HEK293 (cell line): ENCODE measurements at regions not wholly inside any gene's neighbourhood (a gene's known extent, or its start where the extent isn't known, plus 50 kb on each side); places are given as distances from the start of the nearest gene placed in this dataset.

ENCODE experiments used
- CTCF ChIA-PET: fragments of 350-600 bp; formaldehyde crosslinking; extraction: SDS; loops from one replicate; lab custom pipeline; 2021; ENCODE audit warnings: antibody characterized with exemption; lab: Yijun Ruan, JAX
- POLR2A ChIA-PET: fragments of 300-600 bp; formaldehyde crosslinking; extraction: SDS; loops from one replicate; lab custom pipeline; 2020; ENCODE audit warnings: antibody characterized with exemption, inconsistent platforms; lab: Yijun Ruan, JAX
- H3K27ac ChIP-seq: fragments of 200-500 bp; sonication (Bioruptor generic); 2 replicates; pipeline ENCODE4 v1.5.1; 2014; ENCODE audit warnings: low read depth, low read length, control low read depth, inconsistent platforms; ENCODE audit errors: extremely low read depth
- H3K36me3 ChIP-seq, 2 experiments: fragments of 200-500 bp in 1 of 2; sonication (Bioruptor generic) in 1 of 2; 1 replicate in 1 of 2; 2 replicates in 1 of 2; pipeline ENCODE4 v1.5.1; 2014 to 2017; ENCODE audit warnings: inconsistent platforms in 2 of 2, low read length in 2 of 2; ENCODE audit not compliant: control insufficient read depth in 2 of 2, insufficient read depth in 1 of 2
- H3K4me1 ChIP-seq: fragments of 200-500 bp; sonication (Bioruptor generic); 2 replicates; pipeline ENCODE4 v1.5.1; 2014; ENCODE audit warnings: mild to moderate bottlenecking, low read length, inconsistent platforms; ENCODE audit not compliant: control insufficient read depth, insufficient read depth
- H3K4me3 ChIP-seq: 2 replicates; pipeline ENCODE4 v1.5.1; 2011; ENCODE audit warnings: low read depth, mild to moderate bottlenecking, control low read depth, low read length, moderate library complexity
- H3K9me3 ChIP-seq: fragments of 200-500 bp; sonication (Bioruptor generic); 2 replicates; pipeline ENCODE4 v1.5.1; 2014; ENCODE audit warnings: low read depth, low read length, inconsistent platforms; ENCODE audit not compliant: control insufficient read depth, insufficient read depth
- EGR2 ChIP-seq: fragments of 450-650 bp; formaldehyde crosslinking; IDR thresholded peaks from 2 replicates; pipeline ENCODE4 v1.5.1; 2016; ENCODE audit warnings: low read depth, missing biosample characterization, missing genetic modification characterization
- HIC1 ChIP-seq: fragments of 450-650 bp; formaldehyde crosslinking; IDR thresholded peaks from 2 replicates; pipeline ENCODE4 v1.5.1; 2016; ENCODE audit warnings: missing biosample characterization, missing genetic modification characterization
- HOXA7 ChIP-seq: sonication (generic); formaldehyde crosslinking; IDR thresholded peaks from 2 replicates; pipeline ENCODE4 v1.8.1; 2022; ENCODE audit warnings: missing genetic modification reagents, borderline replicate concordance
- RBAK ChIP-seq: fragments of 450-650 bp; formaldehyde crosslinking; IDR thresholded peaks from 2 replicates; pipeline ENCODE4 v1.5.1; 2016; ENCODE audit warnings: missing biosample characterization, missing genetic modification characterization
- ZBTB6 ChIP-seq: fragments of 450-650 bp; formaldehyde crosslinking; IDR thresholded peaks from 2 replicates; pipeline ENCODE4 v1.5.1; 2017; ENCODE audit warnings: missing biosample characterization, missing genetic modification characterization
- ZEB2 ChIP-seq: fragments of 450-650 bp; formaldehyde crosslinking; IDR thresholded peaks from 2 replicates; pipeline ENCODE4 v1.5.1; 2016; ENCODE audit warnings: missing biosample characterization, missing genetic modification characterization
- ZNF184 ChIP-seq: fragments of 450-650 bp; IDR thresholded peaks from 2 replicates; pipeline ENCODE4 v1.5.1; 2018; ENCODE audit warnings: missing biosample characterization, mild to moderate bottlenecking, missing genetic modification characterization
- ZNF274 ChIP-seq, 2 experiments: fragments of 200-500 bp in 1 of 2; fragments of 450-650 bp in 1 of 2; sonication (Bioruptor generic) in 1 of 2; formaldehyde crosslinking in 1 of 2; IDR thresholded peaks; 2 replicates each; pipeline versions ENCODE4 v1.5.1 to v1.6.1; 2014 to 2016; ENCODE audit warnings: borderline replicate concordance in 1 of 2, inconsistent platforms in 1 of 2, low read length in 1 of 2, missing biosample characterization in 1 of 2, missing genetic modification characterization in 1 of 2
- ZNF394 ChIP-seq: fragments of 450-650 bp; formaldehyde crosslinking; IDR thresholded peaks from 2 replicates; pipeline ENCODE4 v1.5.1; 2016; ENCODE audit warnings: missing biosample characterization, missing genetic modification characterization, mild to moderate bottlenecking, moderate library complexity, borderline replicate concordance
- ZNF423 ChIP-seq: fragments of 450-650 bp; formaldehyde crosslinking; IDR thresholded peaks from 2 replicates; pipeline ENCODE4 v1.5.1; 2016; ENCODE audit warnings: missing biosample characterization, missing genetic modification characterization
- ZNF521 ChIP-seq: fragments of 450-650 bp; formaldehyde crosslinking; IDR thresholded peaks from 2 replicates; pipeline ENCODE4 v1.5.1; 2017; ENCODE audit warnings: missing biosample characterization, mild to moderate bottlenecking, missing genetic modification characterization
- ZNF791 ChIP-seq: fragments of 450-650 bp; formaldehyde crosslinking; IDR thresholded peaks from 2 replicates; pipeline ENCODE4 v1.5.1; 2016; ENCODE audit warnings: missing biosample characterization, missing genetic modification characterization
- ZSCAN16 ChIP-seq: fragments of 450-650 bp; formaldehyde crosslinking; IDR thresholded peaks from 2 replicates; pipeline ENCODE4 v1.5.1; 2016; ENCODE audit warnings: missing biosample characterization, missing genetic modification characterization
- ZSCAN18 ChIP-seq: fragments of 450-650 bp; formaldehyde crosslinking; IDR thresholded peaks from 2 replicates; pipeline ENCODE4 v1.5.1; 2016; ENCODE audit warnings: missing biosample characterization, missing genetic modification characterization
- TF ChIP-seq, protein P1 (sequence below): fragments of 450-650 bp; formaldehyde crosslinking; IDR thresholded peaks from 2 replicates; pipeline ENCODE4 v1.5.0; 2017; ENCODE audit warnings: missing biosample characterization, missing genetic modification characterization, borderline replicate concordance
- TF ChIP-seq, protein P2 (sequence below): fragments of 450-650 bp; formaldehyde crosslinking; conservative IDR thresholded peaks from 2 replicates; pipeline ENCODE4 v1.5.1; 2016; ENCODE audit warnings: low read depth, missing biosample characterization, missing genetic modification characterization

- ChIA-PET CTCF (interaction anchor here (0.6 kb wide), 1 partner anchor 95 kb away, joined by 3 read pairs; no protein-coding TSS in a partner anchor), POLR2A (interaction anchor here (0.8 kb wide), 1 partner anchor 37 kb away, joined by 3 read pairs; no protein-coding TSS in a partner anchor)
- no peaks in the 10 kb centered on the region for H3K9me3 ChIP-seq
Measured at GRCh38 chr4:111492496-111492895, 652.8 kb upstream of the FAM241A start.

More at GRCh38 chr4:111492496-111492895, 652.8 kb upstream of the FAM241A start:
- Histone ChIP-seq H3K27ac (no peak overlapping the region), H3K36me3 (no peaks in the 10 kb centered on the region), H3K4me3 (no peak overlapping the region), H3K4me1 (no peaks in the 10 kb centered on the region)
- no peak for TF ChIP-seq ZEB2
- TF ChIP-seq ZBTB6 (tag by site-specific recombination) = no peak
- TF ChIP-seq, protein P1, sequence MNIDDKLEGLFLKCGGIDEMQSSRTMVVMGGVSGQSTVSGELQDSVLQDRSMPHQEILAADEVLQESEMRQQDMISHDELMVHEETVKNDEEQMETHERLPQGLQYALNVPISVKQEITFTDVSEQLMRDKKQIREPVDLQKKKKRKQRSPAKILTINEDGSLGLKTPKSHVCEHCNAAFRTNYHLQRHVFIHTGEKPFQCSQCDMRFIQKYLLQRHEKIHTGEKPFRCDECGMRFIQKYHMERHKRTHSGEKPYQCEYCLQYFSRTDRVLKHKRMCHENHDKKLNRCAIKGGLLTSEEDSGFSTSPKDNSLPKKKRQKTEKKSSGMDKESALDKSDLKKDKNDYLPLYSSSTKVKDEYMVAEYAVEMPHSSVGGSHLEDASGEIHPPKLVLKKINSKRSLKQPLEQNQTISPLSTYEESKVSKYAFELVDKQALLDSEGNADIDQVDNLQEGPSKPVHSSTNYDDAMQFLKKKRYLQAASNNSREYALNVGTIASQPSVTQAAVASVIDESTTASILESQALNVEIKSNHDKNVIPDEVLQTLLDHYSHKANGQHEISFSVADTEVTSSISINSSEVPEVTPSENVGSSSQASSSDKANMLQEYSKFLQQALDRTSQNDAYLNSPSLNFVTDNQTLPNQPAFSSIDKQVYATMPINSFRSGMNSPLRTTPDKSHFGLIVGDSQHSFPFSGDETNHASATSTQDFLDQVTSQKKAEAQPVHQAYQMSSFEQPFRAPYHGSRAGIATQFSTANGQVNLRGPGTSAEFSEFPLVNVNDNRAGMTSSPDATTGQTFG (tag by site-specific recombination) = no peak
- no peak for TF ChIP-seq ZSCAN16
- no peak for TF ChIP-seq HIC1 (tag by site-specific recombination)
- TF ChIP-seq ZNF184 = no peak
- no peak for TF ChIP-seq RBAK (tag by site-specific recombination)
- TF ChIP-seq, protein P2, sequence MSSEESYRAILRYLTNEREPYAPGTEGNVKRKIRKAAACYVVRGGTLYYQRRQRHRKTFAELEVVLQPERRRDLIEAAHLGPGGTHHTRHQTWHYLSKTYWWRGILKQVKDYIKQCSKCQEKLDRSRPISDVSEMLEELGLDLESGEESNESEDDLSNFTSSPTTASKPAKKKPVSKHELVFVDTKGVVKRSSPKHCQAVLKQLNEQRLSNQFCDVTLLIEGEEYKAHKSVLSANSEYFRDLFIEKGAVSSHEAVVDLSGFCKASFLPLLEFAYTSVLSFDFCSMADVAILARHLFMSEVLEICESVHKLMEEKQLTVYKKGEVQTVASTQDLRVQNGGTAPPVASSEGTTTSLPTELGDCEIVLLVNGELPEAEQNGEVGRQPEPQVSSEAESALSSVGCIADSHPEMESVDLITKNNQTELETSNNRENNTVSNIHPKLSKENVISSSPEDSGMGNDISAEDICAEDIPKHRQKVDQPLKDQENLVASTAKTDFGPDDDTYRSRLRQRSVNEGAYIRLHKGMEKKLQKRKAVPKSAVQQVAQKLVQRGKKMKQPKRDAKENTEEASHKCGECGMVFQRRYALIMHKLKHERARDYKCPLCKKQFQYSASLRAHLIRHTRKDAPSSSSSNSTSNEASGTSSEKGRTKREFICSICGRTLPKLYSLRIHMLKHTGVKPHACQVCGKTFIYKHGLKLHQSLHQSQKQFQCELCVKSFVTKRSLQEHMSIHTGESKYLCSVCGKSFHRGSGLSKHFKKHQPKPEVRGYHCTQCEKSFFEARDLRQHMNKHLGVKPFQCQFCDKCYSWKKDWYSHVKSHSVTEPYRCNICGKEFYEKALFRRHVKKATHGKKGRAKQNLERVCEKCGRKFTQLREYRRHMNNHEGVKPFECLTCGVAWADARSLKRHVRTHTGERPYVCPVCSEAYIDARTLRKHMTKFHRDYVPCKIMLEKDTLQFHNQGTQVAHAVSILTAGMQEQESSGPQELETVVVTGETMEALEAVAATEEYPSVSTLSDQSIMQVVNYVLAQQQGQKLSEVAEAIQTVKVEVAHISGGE (tag by site-specific recombination) = no peak
- TF ChIP-seq ZSCAN18 = no peak
- no peak for TF ChIP-seq ZNF394 (tag by site-specific recombination)
- TF ChIP-seq ZNF791 (tag by site-specific recombination) = no peak
- no peak for TF ChIP-seq ZNF423 (tag by site-specific recombination)
- TF ChIP-seq EGR2 (tag by site-specific recombination) = no peak
- TF ChIP-seq ZNF274 (IDR thresholded peaks at IDR 0.05; ENCODE audit: low read length) = no peak
- no peak for TF ChIP-seq ZNF274 (tag by site-specific recombination; IDR thresholded peaks at IDR 0.05; ENCODE audit: borderline replicate concordance)
- TF ChIP-seq ZNF521 = no peak
- no peak for TF ChIP-seq HOXA7 (CRISPR knock-in tag)
